ENCODE measurements at regions not wholly inside any gene's neighbourhood (a gene's known extent, or its start where the extent isn't known, plus 50 kb on each side); places are given as distances from the start of the nearest gene placed in this dataset.

- Histone ChIP-seq H3K4me3 (ENCODE audit: low read length) (no peak overlapping the region), H3K4me1 (ENCODE audit: insufficient read depth, low read length) (no peaks in the 10 kb centered on the region), H3K4me2 (ENCODE audit: low read length) (no peak overlapping the region), H3K79me2 (ENCODE audit: low read length) (no peaks in the 10 kb centered on the region), H3K9me3 (ENCODE audit: low read length) (no peaks in the 10 kb centered on the region), H3K9ac (ENCODE audit: low read length) (no peak overlapping the region), H3F3A (ENCODE audit: low read length, unreplicated experiment) (no peaks in the 10 kb centered on the region), H2AFZ (ENCODE audit: low read length) (no peak overlapping the region), H3K36me3 (ENCODE audit: low read depth, low read length) (no peaks in the 10 kb centered on the region), H3K9me2 (replicated peaks; ENCODE audit: low read length) (no peaks in the 10 kb centered on the region), H4K20me1 (ENCODE audit: low read length) (no peaks in the 10 kb centered on the region), H3K27ac (ENCODE audit: low read length) (no peak overlapping the region), H3K27me3 (ENCODE audit: low read length) (no peaks in the 10 kb centered on the region)
- DNase-seq: no peak
- no peak for ATAC-seq
- intact Hi-C loops (cut with micrococcal nuclease): no loop called here
- no TSS peak for BruUV-seq (replicated peaks)
- CTCF ChIA-PET: no interaction called here
- POLR2A ChIA-PET (ENCODE audit: unreplicated experiment): no interaction called here
- TF ChIP-seq EZH2phosphoT487 (IDR thresholded peaks at IDR 0.05; ENCODE audit: borderline replicate concordance, low read length) (no peak), EZH2 (IDR thresholded peaks at IDR 0.05; ENCODE audit: low read length, unreplicated experiment) (no peak), CTCF (conservative IDR thresholded peaks at IDR 0.05; ENCODE audit: low read depth, low read length) (no peak)
Measured at GRCh38 chr4:95601356-95601755, 52.6 kb upstream of the UNC5C start.

GRCh38 chr4:95599777-95600400 is 51.1 kb upstream of the UNC5C start:
- Histone ChIP-seq H3K9me2 (replicated peaks; ENCODE audit: low read length) (no peaks in the 10 kb centered on the region), H3K4me2 (ENCODE audit: low read length) (no peak overlapping the region), H4K20me1 (ENCODE audit: low read length) (no peaks in the 10 kb centered on the region), H3F3A (ENCODE audit: low read length, unreplicated experiment) (no peaks in the 10 kb centered on the region), H3K4me3 (ENCODE audit: low read length) (no peak overlapping the region), H3K9me3 (ENCODE audit: low read length) (no peaks in the 10 kb centered on the region), H3K27me3 (ENCODE audit: low read length) (no peaks in the 10 kb centered on the region), H2AFZ (ENCODE audit: low read length) (no peak overlapping the region), H3K9ac (ENCODE audit: low read length) (no peak overlapping the region), H3K36me3 (ENCODE audit: low read depth, low read length) (no peaks in the 10 kb centered on the region), H3K4me1 (ENCODE audit: insufficient read depth, low read length) (no peaks in the 10 kb centered on the region), H3K27ac (ENCODE audit: low read length) (no peak overlapping the region), H3K79me2 (ENCODE audit: low read length) (no peaks in the 10 kb centered on the region)
- ATAC-seq: no peak
- ChIA-PET POLR2A (ENCODE audit: unreplicated experiment) (no interaction called here), CTCF (no interaction called here)
- no peak for DNase-seq
- TF ChIP-seq CTCF (conservative IDR thresholded peaks at IDR 0.05; ENCODE audit: low read depth, low read length) (no peak), EZH2phosphoT487 (IDR thresholded peaks at IDR 0.05; ENCODE audit: borderline replicate concordance, low read length) (no peak), EZH2 (IDR thresholded peaks at IDR 0.05; ENCODE audit: low read length, unreplicated experiment) (no peak)
- BruUV-seq (replicated peaks): no TSS peak
- intact Hi-C loops (cut with micrococcal nuclease): no loop called here
